OCI-LY7 (cell line): ENCODE measurements at regions not wholly inside any gene's neighbourhood (a gene's known extent, or its start where the extent isn't known, plus 50 kb on each side); places are given as distances from the start of the nearest gene placed in this dataset.

ENCODE experiments used
- EZH2phosphoT487 ChIP-seq: fragments of 200-600 bp; sonication (generic); IDR thresholded peaks from 2 replicates; pipeline ENCODE4 v1.6.1; 2018; ENCODE audit warnings: low read depth, borderline replicate concordance, mild to moderate bottlenecking, mixed run types, antibody characterized with exemption, low read length, moderate library complexity, mixed read lengths
- TF ChIP-seq, protein P1 (sequence below): fragments of 200-600 bp; sonication (generic); conservative IDR thresholded peaks from 2 replicates; pipeline ENCODE4 v1.5.1; 2014; ENCODE audit warnings: mild to moderate bottlenecking, antibody characterized with exemption, low read length, moderate library complexity, mixed read lengths

DNA sequence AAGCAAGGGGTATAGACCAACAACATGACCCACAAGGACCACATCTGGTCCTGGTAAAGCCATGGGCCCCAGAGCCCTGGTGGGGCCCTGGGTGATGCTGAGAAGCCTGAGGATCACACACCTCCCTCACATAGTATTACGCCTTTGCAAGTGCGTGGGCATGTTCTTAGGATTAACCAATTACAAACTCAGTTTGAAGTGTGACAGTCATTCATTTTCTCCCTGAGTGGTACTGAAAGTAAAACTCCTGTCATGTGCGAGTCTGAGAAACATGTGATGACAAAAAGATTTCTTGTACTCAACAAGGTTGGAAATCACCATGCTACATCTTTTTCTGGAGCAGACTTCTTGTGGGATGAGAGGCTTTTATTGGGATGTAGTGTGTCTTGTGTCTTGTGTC, 315.3 kb upstream of the DUSP10 start:
- TF ChIP-seq, protein P1, sequence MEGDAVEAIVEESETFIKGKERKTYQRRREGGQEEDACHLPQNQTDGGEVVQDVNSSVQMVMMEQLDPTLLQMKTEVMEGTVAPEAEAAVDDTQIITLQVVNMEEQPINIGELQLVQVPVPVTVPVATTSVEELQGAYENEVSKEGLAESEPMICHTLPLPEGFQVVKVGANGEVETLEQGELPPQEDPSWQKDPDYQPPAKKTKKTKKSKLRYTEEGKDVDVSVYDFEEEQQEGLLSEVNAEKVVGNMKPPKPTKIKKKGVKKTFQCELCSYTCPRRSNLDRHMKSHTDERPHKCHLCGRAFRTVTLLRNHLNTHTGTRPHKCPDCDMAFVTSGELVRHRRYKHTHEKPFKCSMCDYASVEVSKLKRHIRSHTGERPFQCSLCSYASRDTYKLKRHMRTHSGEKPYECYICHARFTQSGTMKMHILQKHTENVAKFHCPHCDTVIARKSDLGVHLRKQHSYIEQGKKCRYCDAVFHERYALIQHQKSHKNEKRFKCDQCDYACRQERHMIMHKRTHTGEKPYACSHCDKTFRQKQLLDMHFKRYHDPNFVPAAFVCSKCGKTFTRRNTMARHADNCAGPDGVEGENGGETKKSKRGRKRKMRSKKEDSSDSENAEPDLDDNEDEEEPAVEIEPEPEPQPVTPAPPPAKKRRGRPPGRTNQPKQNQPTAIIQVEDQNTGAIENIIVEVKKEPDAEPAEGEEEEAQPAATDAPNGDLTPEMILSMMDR: no peak
- no peak for TF ChIP-seq EZH2phosphoT487
